ENCODE measurements at regions not wholly inside any gene's neighbourhood (a gene's known extent, or its start where the extent isn't known, plus 50 kb on each side); places are given as distances from the start of the nearest gene placed in this dataset.
"Not testable (repeated sequence)": the region's sequence is repeated elsewhere in the genome, so short reads cannot be mapped to it uniquely, and the experiment has no call there.

DNA sequence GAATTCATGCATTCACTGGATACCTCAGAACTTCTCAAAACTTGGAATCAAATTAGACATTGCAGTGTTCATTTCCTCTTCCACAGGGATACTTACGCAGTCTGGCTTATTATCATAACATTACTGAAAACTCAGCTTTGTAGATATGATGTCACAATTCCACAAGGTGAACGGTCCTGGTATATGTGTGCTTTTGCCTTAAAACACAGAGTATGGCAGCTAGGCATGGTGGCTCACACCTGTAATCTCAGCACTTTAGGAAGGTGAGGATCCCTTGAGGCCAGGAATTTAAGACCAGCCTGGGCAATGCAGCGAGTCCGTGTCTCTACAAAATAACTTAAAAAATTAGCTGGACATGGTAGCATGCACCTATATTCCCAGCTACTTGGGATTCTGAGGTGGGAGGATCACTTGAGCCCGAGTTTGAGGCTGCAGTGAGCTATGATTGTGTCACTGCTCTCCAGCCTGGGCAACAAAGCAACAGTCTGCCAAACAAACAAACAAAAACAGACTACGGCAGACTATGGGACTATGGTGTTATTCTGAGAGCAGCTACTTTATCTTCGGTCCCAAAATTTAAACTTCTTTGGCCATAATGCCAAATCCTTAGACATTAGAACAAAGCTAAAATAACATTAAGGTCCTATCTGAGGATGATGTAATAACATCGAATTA is 1191.9 kb upstream of the SLC39A10 start:
- H3K9ac ChIP-seq (ENCODE audit: low read length), result no peak overlapping the region
- BruUV-seq (replicated peaks), result no TSS peak
- H3K4me1 ChIP-seq (ENCODE audit: insufficient read depth, low read length), result no peaks in the 10 kb centered on the region
- no peak overlapping the region for H3K4me3 ChIP-seq (ENCODE audit: low read length)
- no peak overlapping the region for H3K27ac ChIP-seq (ENCODE audit: low read length)
- H3K79me2 ChIP-seq (ENCODE audit: low read length), result no peaks in the 10 kb centered on the region
- CTCF ChIA-PET, result no interaction called here
- no peaks in the 10 kb centered on the region for H3K9me3 ChIP-seq (ENCODE audit: low read length)
- intact Hi-C loops (cut with micrococcal nuclease), result no loop called here
- POLR2A ChIA-PET (ENCODE audit: unreplicated experiment), result interaction anchor here (0.6 kb wide), 1 partner anchor 469 kb away, joined by 3 read pairs; no protein-coding TSS in a partner anchor
- no peaks in the 10 kb centered on the region for H3K36me3 ChIP-seq (ENCODE audit: low read depth, low read length)
- ATAC-seq (no peak), DNase-seq (no peak)
- TF ChIP-seq EZH2phosphoT487 (IDR thresholded peaks at IDR 0.05; ENCODE audit: borderline replicate concordance, low read length), result no peak
- no peak overlapping the region for H2AFZ ChIP-seq (ENCODE audit: low read length)
- no peak overlapping the region for H3K4me2 ChIP-seq (ENCODE audit: low read length)
- H4K20me1 ChIP-seq (ENCODE audit: low read length), result no peaks in the 10 kb centered on the region
- H3F3A ChIP-seq (ENCODE audit: low read length, unreplicated experiment), result no peaks in the 10 kb centered on the region
- no peaks in the 10 kb centered on the region for H3K27me3 ChIP-seq (ENCODE audit: low read length)
- no peaks in the 10 kb centered on the region for H3K9me2 ChIP-seq (replicated peaks; ENCODE audit: low read length)

DNA sequence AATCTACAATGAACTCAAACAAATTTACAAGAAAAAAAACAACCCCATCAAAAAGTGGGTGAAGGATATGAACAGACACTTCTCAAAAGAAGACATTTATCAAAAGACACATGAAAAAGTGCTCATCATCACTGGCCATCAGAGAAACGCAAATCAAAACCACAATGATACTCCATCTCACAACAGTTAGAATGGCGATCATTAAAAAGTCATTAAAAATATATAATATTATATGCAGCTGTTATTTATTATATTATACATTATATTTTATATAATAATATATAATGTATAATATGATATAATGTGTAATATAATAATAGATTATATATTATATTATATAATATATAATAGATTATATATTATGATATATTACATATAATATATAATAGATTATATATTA is 1194.1 kb upstream of the SLC39A10 start:
- H3K79me2 ChIP-seq (ENCODE audit: low read length); BruUV-seq (replicated peaks); H3K9me3 ChIP-seq (ENCODE audit: low read length); H3K4me2 ChIP-seq (ENCODE audit: low read length); ATAC-seq; CTCF ChIA-PET; H3K36me3 ChIP-seq (ENCODE audit: low read depth, low read length); H3K4me1 ChIP-seq (ENCODE audit: insufficient read depth, low read length); H3K27ac ChIP-seq (ENCODE audit: low read length); H2AFZ ChIP-seq (ENCODE audit: low read length); H3K9ac ChIP-seq (ENCODE audit: low read length); intact Hi-C loops (cut with micrococcal nuclease); H4K20me1 ChIP-seq (ENCODE audit: low read length); H3K4me3 ChIP-seq (ENCODE audit: low read length); POLR2A ChIA-PET (ENCODE audit: unreplicated experiment); H3K9me2 ChIP-seq (replicated peaks; ENCODE audit: low read length); H3K27me3 ChIP-seq (ENCODE audit: low read length); H3F3A ChIP-seq (ENCODE audit: low read length, unreplicated experiment); DNase-seq: not testable (repeated sequence)

DNA sequence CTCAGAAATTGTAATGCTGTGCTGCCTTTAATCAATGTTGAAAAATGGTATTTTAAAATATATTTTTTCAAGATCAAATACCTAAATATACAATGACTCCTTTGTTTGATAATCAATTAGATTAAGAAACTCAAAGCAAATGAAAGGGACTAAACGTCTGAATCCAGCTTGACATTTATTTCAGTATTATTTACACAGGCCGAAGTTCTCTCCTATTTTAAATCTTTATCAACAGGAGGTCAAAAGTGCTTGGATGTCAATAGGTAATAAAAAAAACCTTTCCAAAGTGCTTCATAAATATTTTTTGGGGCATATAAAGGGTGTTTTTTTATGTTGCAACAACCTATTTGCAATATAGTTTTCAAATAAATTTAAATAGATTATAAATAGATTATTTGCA is 1201.7 kb upstream of the SLC39A10 start:
- no peak overlapping the region for H2AFZ ChIP-seq (ENCODE audit: low read length)
- POLR2A ChIA-PET (ENCODE audit: unreplicated experiment), result no interaction called here
- no peaks in the 10 kb centered on the region for H3K9me2 ChIP-seq (replicated peaks; ENCODE audit: low read length)
- no peaks in the 10 kb centered on the region for H3K79me2 ChIP-seq (ENCODE audit: low read length)
- DNase-seq, result no peak
- BruUV-seq (replicated peaks), result no TSS peak
- H3K27ac ChIP-seq (ENCODE audit: low read length), result no peak overlapping the region
- peaks cover 4% of the 10 kb centered on the region; the same call in 1 of the 2 replicates for H3K9me3 ChIP-seq (ENCODE audit: low read length)
- H3K4me2 ChIP-seq (ENCODE audit: low read length), result no peak overlapping the region
- no peaks in the 10 kb centered on the region for H4K20me1 ChIP-seq (ENCODE audit: low read length)
- TF ChIP-seq EZH2 (IDR thresholded peaks at IDR 0.05; ENCODE audit: low read length, unreplicated experiment) (no peak), EZH2phosphoT487 (IDR thresholded peaks at IDR 0.05; ENCODE audit: borderline replicate concordance, low read length) (no peak)
- TF ChIP-seq, protein P1, sequence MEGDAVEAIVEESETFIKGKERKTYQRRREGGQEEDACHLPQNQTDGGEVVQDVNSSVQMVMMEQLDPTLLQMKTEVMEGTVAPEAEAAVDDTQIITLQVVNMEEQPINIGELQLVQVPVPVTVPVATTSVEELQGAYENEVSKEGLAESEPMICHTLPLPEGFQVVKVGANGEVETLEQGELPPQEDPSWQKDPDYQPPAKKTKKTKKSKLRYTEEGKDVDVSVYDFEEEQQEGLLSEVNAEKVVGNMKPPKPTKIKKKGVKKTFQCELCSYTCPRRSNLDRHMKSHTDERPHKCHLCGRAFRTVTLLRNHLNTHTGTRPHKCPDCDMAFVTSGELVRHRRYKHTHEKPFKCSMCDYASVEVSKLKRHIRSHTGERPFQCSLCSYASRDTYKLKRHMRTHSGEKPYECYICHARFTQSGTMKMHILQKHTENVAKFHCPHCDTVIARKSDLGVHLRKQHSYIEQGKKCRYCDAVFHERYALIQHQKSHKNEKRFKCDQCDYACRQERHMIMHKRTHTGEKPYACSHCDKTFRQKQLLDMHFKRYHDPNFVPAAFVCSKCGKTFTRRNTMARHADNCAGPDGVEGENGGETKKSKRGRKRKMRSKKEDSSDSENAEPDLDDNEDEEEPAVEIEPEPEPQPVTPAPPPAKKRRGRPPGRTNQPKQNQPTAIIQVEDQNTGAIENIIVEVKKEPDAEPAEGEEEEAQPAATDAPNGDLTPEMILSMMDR (conservative IDR thresholded peaks at IDR 0.05; ENCODE audit: low read depth, low read length), result no peak
- H3K4me3 ChIP-seq (ENCODE audit: low read length), result no peak overlapping the region
- no peaks in the 10 kb centered on the region for H3F3A ChIP-seq (ENCODE audit: low read length, unreplicated experiment)
- no peaks in the 10 kb centered on the region for H3K36me3 ChIP-seq (ENCODE audit: low read depth, low read length)
- H3K27me3 ChIP-seq (ENCODE audit: low read length), result no peaks in the 10 kb centered on the region
- CTCF ChIA-PET, result no interaction called here
- intact Hi-C loops (cut with micrococcal nuclease), result no loop called here
- no peaks in the 10 kb centered on the region for H3K4me1 ChIP-seq (ENCODE audit: insufficient read depth, low read length)
- no peak for ATAC-seq
- H3K9ac ChIP-seq (ENCODE audit: low read length), result no peak overlapping the region

GRCh38 chr2:194452504-194452903 is 1204.5 kb upstream of the SLC39A10 start:
- H3K4me2 ChIP-seq (ENCODE audit: low read length), result no peak overlapping the region
- H3K27me3 ChIP-seq (ENCODE audit: low read length), result no peaks in the 10 kb centered on the region
- intact Hi-C loops (cut with micrococcal nuclease), result no loop called here
- DNase-seq, result no peak
- H3K4me1 ChIP-seq (ENCODE audit: insufficient read depth, low read length), result no peaks in the 10 kb centered on the region
- no peak for ATAC-seq
- ChIA-PET POLR2A (ENCODE audit: unreplicated experiment) (no interaction called here), CTCF (no interaction called here)
- no TSS peak for BruUV-seq (replicated peaks)
- H2AFZ ChIP-seq (ENCODE audit: low read length), result no peak overlapping the region
- no peaks in the 10 kb centered on the region for H4K20me1 ChIP-seq (ENCODE audit: low read length)
- H3K79me2 ChIP-seq (ENCODE audit: low read length), result no peaks in the 10 kb centered on the region
- H3K27ac ChIP-seq (ENCODE audit: low read length), result no peak overlapping the region
- no peaks in the 10 kb centered on the region for H3F3A ChIP-seq (ENCODE audit: low read length, unreplicated experiment)
- no peak overlapping the region for H3K4me3 ChIP-seq (ENCODE audit: low read length)
- H3K9me2 ChIP-seq (replicated peaks; ENCODE audit: low read length), result no peaks in the 10 kb centered on the region
- H3K9me3 ChIP-seq (ENCODE audit: low read length), result peaks cover 4% of the 10 kb centered on the region; the same call in 1 of the 2 replicates
- no peak overlapping the region for H3K9ac ChIP-seq (ENCODE audit: low read length)
- H3K36me3 ChIP-seq (ENCODE audit: low read depth, low read length), result no peaks in the 10 kb centered on the region
- TF ChIP-seq, protein P1 (conservative IDR thresholded peaks at IDR 0.05; ENCODE audit: low read depth, low read length), result no peak
- no peak for TF ChIP-seq EZH2phosphoT487 (IDR thresholded peaks at IDR 0.05; ENCODE audit: borderline replicate concordance, low read length)
- no peak for TF ChIP-seq EZH2 (IDR thresholded peaks at IDR 0.05; ENCODE audit: low read length, unreplicated experiment)
